ENCODE measurements at regions not wholly inside any gene's neighbourhood (a gene's known extent, or its start where the extent isn't known, plus 50 kb on each side); places are given as distances from the start of the nearest gene placed in this dataset.
A peak's percentile ranks its signal among the peaks of the same experiment; 100 is the strongest.
"Not testable (repeated sequence)": the region's sequence is repeated elsewhere in the genome, so short reads cannot be mapped to it uniquely, and the experiment has no call there.

DNA sequence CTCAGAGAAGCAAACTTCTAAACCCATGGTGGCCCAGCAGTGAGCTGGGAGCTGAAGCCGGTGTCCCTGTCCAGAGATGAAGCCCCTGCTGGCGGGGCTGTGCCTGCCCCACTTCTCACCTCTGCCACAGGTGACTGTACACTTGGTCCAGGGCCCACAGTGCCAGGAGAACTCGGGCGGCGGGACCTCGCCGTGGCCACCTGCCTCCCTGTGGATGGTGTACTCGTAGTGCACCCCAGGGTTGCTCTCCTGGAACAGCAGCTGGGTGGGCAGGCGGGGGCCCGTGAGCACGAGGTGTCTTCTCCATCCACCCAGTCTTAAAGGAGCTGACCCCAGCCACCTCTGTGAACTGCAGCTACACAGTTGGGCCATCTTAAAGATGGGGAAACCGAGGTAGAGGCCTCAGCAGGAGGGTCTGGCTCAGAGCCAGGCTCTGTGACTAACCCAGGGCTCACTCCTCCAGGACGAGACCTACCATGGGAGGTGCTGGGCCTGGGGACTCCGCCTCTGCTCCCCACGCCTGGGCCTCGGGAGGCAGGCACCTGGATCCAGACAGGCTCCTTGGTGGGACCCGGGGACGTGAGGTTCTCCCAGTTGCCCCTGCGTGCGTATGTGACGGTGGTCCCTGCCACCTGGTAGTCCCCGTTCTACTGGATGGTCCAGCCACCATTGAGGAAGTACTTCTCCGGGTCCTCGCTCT, 113.1 kb upstream of the AKAP13 start:
- ATAC-seq: peak in 1 of 2 donors; percentile 40
- H3K27ac ChIP-seq (ENCODE audit: low read length); H3K4me3 ChIP-seq (ENCODE audit: low read length); H3K4me1 ChIP-seq (ENCODE audit: control insufficient read depth, insufficient read depth, low read length); intact Hi-C loops (cut with DNase I); DNase-seq; H3K27me3 ChIP-seq (ENCODE audit: control insufficient read depth, insufficient read depth); H3K9me3 ChIP-seq (ENCODE audit: control insufficient read depth, low read length): not testable (repeated sequence)
- 89% methylated on average over 12 of the region's 24 CpGs for WGBS

DNA sequence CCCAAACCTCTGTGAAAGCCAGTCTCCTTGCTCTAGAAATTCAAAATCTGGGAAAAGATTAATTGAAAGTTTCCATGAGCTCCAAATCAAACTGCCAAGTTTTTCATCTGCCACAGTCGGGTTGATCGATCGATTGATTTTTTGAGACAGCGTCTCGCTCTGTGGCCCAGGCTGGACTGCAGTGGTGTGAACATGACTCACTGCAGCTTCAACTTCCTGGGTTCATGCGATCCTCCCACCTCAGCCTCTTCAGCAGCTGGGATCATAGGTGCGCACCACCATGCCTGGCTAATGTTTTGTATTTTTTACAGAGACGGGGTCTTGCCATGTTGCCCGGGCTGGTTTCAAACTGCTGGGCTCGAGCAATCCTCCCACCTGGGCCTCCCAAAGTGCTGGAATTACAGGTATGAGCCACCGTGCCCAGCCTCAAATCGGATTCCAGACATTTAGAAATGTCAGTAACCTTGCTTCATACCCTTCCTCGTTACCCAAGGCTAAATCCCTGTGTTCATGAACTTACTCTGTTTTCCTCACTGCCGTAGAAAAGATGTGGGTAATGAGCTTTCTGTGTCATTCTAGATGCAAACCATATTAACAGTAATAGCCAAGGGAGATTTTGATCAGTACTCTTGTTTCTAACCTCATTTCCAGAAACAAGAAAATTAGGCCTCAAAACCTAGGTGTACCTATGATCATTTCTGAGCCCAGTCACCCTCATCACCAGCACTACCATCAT, 105.9 kb upstream of the AKAP13 start:
- intact Hi-C loops (cut with DNase I): no loop called here
- WGBS: 91% methylated on average over 14 of the region's 14 CpGs
- ATAC-seq: no peak

DNA sequence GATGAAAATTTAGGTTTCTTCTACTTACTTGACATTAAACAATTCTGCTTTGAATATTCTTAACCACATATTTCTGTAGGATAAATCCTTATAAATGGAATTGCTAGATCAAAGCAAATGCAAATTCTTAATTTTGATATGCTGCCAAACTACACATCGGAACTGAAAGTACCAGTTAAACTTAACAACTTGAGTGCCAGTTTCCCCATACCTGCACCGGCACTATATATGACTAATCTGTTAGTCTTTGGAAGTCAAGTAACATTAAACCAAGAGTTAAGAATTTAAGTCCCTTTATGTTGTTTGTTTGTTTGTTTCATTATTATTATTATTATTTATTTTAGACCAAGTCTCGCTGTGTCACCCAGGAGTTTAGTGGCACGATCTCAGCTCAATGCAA, 103.9 kb upstream of the AKAP13 start:
- WGBS: 81% methylated on average over 4 of the region's 4 CpGs
- DNase-seq (no peak), ATAC-seq (no peak)
- H3K27ac ChIP-seq (ENCODE audit: low read length): no peak overlapping the region
- intact Hi-C loops (cut with DNase I): no loop called here
- H3K27me3 ChIP-seq (ENCODE audit: control insufficient read depth, insufficient read depth): no peaks in the 10 kb centered on the region
- H3K4me1 ChIP-seq (ENCODE audit: control insufficient read depth, insufficient read depth, low read length): no peaks in the 10 kb centered on the region
- H3K4me3 ChIP-seq (ENCODE audit: low read length): no peak overlapping the region
- H3K9me3 ChIP-seq (ENCODE audit: control insufficient read depth, low read length): no peaks in the 10 kb centered on the region

More for the DNA sequence above, 105.9 kb upstream of the AKAP13 start:
- Histone ChIP-seq H3K4me3 (ENCODE audit: low read length) (no peak overlapping the region), H3K9me3 (ENCODE audit: control insufficient read depth, low read length) (no peaks in the 10 kb centered on the region), H3K27me3 (ENCODE audit: control insufficient read depth, insufficient read depth) (no peaks in the 10 kb centered on the region), H3K4me1 (ENCODE audit: control insufficient read depth, insufficient read depth, low read length) (no peaks in the 10 kb centered on the region), H3K27ac (ENCODE audit: low read length) (no peak overlapping the region)
- no peak for DNase-seq

DNA sequence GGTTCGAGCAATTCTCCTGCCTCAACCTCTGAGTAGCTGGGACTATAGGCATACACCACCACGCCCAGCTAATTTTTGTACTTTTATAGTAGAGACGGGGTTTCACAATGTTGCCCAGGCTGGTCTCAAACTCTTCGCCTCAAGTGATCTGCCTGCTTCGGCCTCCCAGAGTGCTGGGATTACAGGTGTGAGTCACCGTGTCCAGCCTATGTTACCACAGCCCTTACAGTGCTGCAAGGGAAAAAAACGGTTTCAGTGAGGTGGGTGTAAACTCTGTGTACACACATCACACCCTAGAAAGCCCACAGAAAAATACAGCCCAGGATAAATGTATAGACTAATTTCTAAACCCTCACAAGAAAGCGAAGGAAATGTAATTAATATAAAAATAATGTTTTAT, 103.5 kb upstream of the AKAP13 start:
- Histone ChIP-seq H3K4me1 (ENCODE audit: control insufficient read depth, insufficient read depth, low read length) (no peaks in the 10 kb centered on the region), H3K4me3 (ENCODE audit: low read length) (no peak overlapping the region), H3K9me3 (ENCODE audit: control insufficient read depth, low read length) (no peaks in the 10 kb centered on the region), H3K27ac (ENCODE audit: low read length) (no peak overlapping the region), H3K27me3 (ENCODE audit: control insufficient read depth, insufficient read depth) (no peaks in the 10 kb centered on the region)
- intact Hi-C loops (cut with DNase I): no loop called here
- no peak for ATAC-seq
- no peak for DNase-seq
- 95% methylated on average over 8 of the region's 8 CpGs for WGBS

DNA sequence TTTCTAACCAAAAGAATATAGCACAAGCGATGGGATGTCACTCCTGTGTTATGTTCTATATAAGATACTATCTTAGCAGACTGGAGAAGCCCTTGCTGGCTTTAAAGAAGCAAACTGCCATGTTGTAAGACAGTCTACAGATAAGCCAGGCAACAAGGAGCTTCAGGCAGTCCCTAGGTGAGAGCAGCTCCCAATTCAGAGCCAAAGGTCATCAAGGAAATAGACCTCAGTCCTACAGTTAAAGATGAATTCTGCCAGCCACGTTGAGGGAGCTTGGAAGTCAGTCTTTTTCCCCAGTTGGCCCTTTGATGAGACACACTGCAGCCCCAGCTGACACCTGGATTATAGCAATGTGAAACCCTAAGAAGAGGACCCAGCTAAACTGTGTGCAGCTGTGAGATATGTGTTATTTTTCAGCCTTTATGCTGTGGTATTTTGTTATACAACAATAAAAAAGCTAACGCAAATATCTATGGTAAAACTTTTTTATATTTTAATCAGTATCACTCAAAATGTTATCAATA, 102.5 kb upstream of the AKAP13 start:
- DNase-seq: no peak
- no peaks in the 10 kb centered on the region for H3K27me3 ChIP-seq (ENCODE audit: control insufficient read depth, insufficient read depth)
- no peaks in the 10 kb centered on the region for H3K4me1 ChIP-seq (ENCODE audit: control insufficient read depth, insufficient read depth, low read length)
- no peak for ATAC-seq
- no peaks in the 10 kb centered on the region for H3K9me3 ChIP-seq (ENCODE audit: control insufficient read depth, low read length)
- no peak overlapping the region for H3K4me3 ChIP-seq (ENCODE audit: low read length)
- 82% methylated on average over 3 of the region's 3 CpGs for WGBS
- no peak overlapping the region for H3K27ac ChIP-seq (ENCODE audit: low read length)
- intact Hi-C loops (cut with DNase I): no loop called here

DNA sequence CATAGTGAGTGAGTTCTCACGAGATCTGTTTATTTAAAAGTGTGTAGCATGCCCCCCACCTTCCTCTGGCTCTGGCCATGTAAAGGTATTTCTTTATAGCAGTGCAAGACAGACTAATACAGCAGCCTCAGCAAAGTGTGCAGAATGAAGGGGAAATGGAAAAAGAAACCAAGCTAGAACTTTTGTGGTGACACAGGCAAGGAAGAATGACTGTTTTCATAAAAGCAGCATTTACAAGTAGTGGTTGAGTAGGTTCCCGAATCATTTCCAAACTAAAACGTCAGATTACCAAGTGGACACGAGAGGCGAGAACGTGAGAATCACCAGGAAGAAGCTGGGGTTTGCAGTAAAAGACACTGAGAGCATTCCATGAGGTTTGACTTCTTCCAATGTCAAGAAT, 100.2 kb upstream of the AKAP13 start:
- H3K4me3 ChIP-seq (ENCODE audit: low read length): no peak overlapping the region
- intact Hi-C loops (cut with DNase I): no loop called here
- H3K9me3 ChIP-seq (ENCODE audit: control insufficient read depth, low read length): no peaks in the 10 kb centered on the region
- DNase-seq (no peak), ATAC-seq (no peak)
- 84% methylated on average over 6 of the region's 6 CpGs for WGBS
- H3K4me1 ChIP-seq (ENCODE audit: control insufficient read depth, insufficient read depth, low read length): no peaks in the 10 kb centered on the region
- no peak overlapping the region for H3K27ac ChIP-seq (ENCODE audit: low read length)
- no peaks in the 10 kb centered on the region for H3K27me3 ChIP-seq (ENCODE audit: control insufficient read depth, insufficient read depth)

DNA sequence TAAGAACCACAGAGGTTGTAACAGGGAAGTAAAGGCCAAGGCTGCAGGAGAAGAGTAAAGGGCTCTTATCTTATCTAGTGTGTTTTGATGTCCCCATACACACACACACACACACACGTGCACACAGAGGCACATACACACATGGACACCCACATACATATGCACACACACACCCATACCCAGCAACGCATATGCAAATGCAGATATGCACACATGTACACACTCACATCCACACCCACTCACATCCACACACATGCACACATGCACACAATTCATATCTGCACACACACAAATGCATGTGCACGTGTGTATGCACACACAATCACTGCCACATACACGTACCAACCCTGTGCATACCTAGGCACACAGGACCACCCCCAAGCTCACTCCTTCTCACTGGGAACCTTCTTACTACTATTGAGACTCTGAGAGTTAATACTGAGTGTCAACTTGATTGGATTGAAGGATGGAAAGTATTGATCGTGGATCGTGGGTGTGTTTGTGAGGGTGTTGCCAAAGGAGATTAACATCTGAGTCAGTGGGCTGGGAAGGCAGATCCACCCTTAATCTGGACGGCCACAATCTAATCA, 99.0 kb upstream of the AKAP13 start:
- DNase-seq (no peak), ATAC-seq (peak in 1 of 2 donors; percentile 23)
- WGBS: 81% methylated on average over 7 of the region's 7 CpGs
- Histone ChIP-seq H3K27me3 (ENCODE audit: control insufficient read depth, insufficient read depth) (no peaks in the 10 kb centered on the region), H3K4me1 (ENCODE audit: control insufficient read depth, insufficient read depth, low read length) (no peaks in the 10 kb centered on the region), H3K27ac (ENCODE audit: low read length) (no peak overlapping the region), H3K4me3 (ENCODE audit: low read length) (no peak overlapping the region), H3K9me3 (ENCODE audit: control insufficient read depth, low read length) (no peaks in the 10 kb centered on the region)
- intact Hi-C loops (cut with DNase I): no loop called here

DNA sequence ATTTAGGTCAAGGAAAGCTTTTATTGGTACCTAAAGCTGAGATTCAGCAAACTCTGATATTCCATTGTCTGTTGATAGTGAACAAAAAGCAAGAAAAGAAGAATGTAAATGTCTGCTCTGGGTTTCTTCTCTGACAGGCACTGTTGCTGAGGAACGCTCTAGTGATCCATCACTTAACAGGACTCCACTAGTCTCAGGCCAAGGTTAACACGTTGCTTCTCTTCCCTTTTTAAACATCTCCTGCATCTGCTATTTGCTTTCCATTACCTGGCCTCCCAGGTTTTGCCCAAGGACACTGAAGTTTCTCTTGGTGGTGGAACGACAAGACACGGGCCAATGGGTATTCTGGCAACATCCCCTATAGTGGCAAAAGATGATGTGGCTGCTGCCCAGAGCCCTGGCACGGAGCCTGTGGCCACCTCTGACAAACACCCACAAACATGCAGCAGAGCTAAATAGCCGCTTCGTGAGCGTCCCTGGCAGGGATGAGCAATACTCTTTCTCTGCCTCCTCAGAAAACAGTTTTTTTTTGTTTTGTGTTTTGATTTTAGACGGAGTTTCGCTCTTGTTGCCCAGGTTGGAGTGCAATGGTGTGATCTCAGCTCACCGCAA, 97.8 kb upstream of the AKAP13 start:
- intact Hi-C loops (cut with DNase I): no loop called here
- ATAC-seq: peak; percentile 34 to 36

DNA sequence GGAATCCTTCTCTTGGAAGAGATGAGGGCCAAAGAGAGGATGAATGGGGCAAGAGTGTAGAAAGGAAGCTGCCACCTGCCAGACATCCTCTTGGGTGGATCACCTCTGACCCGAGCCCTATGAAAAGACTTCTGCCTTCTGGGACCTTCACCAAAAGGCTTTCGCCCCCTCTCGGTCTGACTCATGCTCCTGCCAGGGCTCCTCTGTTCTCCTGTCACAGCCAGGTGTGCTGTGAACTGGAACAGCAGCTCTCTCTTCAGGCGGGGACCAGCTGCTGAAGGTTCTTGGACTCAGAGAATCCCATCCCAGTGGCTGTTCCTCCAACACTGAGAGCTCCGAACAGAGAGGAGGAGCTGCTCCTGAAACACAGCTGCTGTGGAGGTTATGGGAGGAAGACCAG, 96.6 kb upstream of the AKAP13 start:
- intact Hi-C loops (cut with DNase I); H3K9me3 ChIP-seq (ENCODE audit: control insufficient read depth, low read length); ATAC-seq; H3K4me1 ChIP-seq (ENCODE audit: control insufficient read depth, insufficient read depth, low read length); H3K27ac ChIP-seq (ENCODE audit: low read length); H3K27me3 ChIP-seq (ENCODE audit: control insufficient read depth, insufficient read depth); H3K4me3 ChIP-seq (ENCODE audit: low read length); DNase-seq: not testable (repeated sequence)
- WGBS: 77% methylated on average over 5 of the region's 5 CpGs

More for the DNA sequence above, 97.8 kb upstream of the AKAP13 start:
- Histone ChIP-seq H3K4me1 (ENCODE audit: control insufficient read depth, insufficient read depth, low read length) (no peaks in the 10 kb centered on the region), H3K9me3 (ENCODE audit: control insufficient read depth, low read length) (no peaks in the 10 kb centered on the region), H3K27ac (ENCODE audit: low read length) (no peak overlapping the region), H3K27me3 (ENCODE audit: control insufficient read depth, insufficient read depth) (no peaks in the 10 kb centered on the region), H3K4me3 (ENCODE audit: low read length) (no peak overlapping the region)
- DNase-seq: peak in 1 of 3 donors; percentile 50
- WGBS: 66% methylated on average over 11 of the region's 11 CpGs

DNA sequence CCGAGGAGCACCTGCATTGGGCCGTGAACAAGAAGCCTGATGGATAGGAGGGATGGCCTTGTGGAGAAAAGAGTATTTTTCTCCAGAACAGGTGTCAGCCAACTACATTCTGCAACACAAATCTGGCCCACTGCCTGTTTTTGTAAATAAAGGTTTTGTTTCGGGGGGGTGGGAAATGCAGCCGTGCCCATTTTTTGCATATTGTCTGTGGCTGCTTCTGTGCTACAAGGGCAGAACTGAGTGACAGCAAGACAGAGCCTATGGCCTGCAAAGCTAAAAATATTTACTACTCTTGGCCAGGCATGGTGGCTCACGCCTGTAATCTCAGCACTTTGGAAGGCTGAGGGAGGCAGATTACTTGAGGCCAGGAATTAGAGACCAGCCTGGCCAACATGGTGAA, 95.9 kb upstream of the AKAP13 start:
- ATAC-seq: no peak
- DNase-seq: no peak
- WGBS: 76% methylated on average over 5 of the region's 5 CpGs
- no peaks in the 10 kb centered on the region for H3K4me1 ChIP-seq (ENCODE audit: control insufficient read depth, insufficient read depth, low read length)
- H3K27me3 ChIP-seq (ENCODE audit: control insufficient read depth, insufficient read depth): no peaks in the 10 kb centered on the region
- H3K4me3 ChIP-seq (ENCODE audit: low read length): no peak overlapping the region
- H3K27ac ChIP-seq (ENCODE audit: low read length): no peak overlapping the region
- intact Hi-C loops (cut with DNase I): no loop called here
- no peaks in the 10 kb centered on the region for H3K9me3 ChIP-seq (ENCODE audit: control insufficient read depth, low read length)

Data from right cardiac atrium (tissue), 5 donors.